Lower lobe of right lung (tissue), 2 donors: ENCODE measurements at regions not wholly inside any gene's neighbourhood (a gene's known extent, or its start where the extent isn't known, plus 50 kb on each side); places are given as distances from the start of the nearest gene placed in this dataset.
"Not testable (repeated sequence)": the region's sequence is repeated elsewhere in the genome, so short reads cannot be mapped to it uniquely, and the experiment has no call there.

Experiments
- ATAC-seq, 2 donors: fragments of 200-7000 bp; cut with Tn5 transposase; one replicate each; pipeline ENCODE4 v1.9.1; 2020 to 2022; ENCODE audit warnings: mild to moderate bottlenecking in 2 of 2, moderate library complexity in 2 of 2
- DNase-seq: peaks from one replicate; pipeline ENCODE4 v3.0.0-alpha.2; 2020
- H3K27ac ChIP-seq: fragments of 200-600 bp; one replicate; pipeline ENCODE4 v1.8.0; 2022
- H3K27me3 ChIP-seq: fragments of 200-600 bp; one replicate; pipeline ENCODE4 v1.8.0; 2022; ENCODE audit warnings: low read depth
- H3K36me3 ChIP-seq: fragments of 200-600 bp; one replicate; pipeline ENCODE4 v1.8.0; 2022; ENCODE audit warnings: mild to moderate bottlenecking
- H3K4me1 ChIP-seq: fragments of 200-600 bp; one replicate; pipeline ENCODE4 v1.8.0; 2022
- H3K4me3 ChIP-seq: fragments of 200-600 bp; one replicate; pipeline ENCODE4 v1.8.0; 2022; ENCODE audit warnings: mild to moderate bottlenecking
- H3K9me3 ChIP-seq: fragments of 200-600 bp; one replicate; pipeline ENCODE4 v1.8.0; 2022
- intact Hi-C: fragments of 100-400 bp; cut with DNase I; formaldehyde crosslinking; loops from one replicate; pipeline ENCODE4 v1.11.0; 2022
- TF ChIP-seq, protein P1 (sequence below): fragments of 200-600 bp; IDR thresholded peaks from one replicate; pipeline ENCODE4 v1.8.0; 2022; ENCODE audit warnings: antibody characterized with exemption, mild to moderate bottlenecking
- donor health status: DM: no; HTN: yes; CAD: no; lungs with severe emphysema.

DNA sequence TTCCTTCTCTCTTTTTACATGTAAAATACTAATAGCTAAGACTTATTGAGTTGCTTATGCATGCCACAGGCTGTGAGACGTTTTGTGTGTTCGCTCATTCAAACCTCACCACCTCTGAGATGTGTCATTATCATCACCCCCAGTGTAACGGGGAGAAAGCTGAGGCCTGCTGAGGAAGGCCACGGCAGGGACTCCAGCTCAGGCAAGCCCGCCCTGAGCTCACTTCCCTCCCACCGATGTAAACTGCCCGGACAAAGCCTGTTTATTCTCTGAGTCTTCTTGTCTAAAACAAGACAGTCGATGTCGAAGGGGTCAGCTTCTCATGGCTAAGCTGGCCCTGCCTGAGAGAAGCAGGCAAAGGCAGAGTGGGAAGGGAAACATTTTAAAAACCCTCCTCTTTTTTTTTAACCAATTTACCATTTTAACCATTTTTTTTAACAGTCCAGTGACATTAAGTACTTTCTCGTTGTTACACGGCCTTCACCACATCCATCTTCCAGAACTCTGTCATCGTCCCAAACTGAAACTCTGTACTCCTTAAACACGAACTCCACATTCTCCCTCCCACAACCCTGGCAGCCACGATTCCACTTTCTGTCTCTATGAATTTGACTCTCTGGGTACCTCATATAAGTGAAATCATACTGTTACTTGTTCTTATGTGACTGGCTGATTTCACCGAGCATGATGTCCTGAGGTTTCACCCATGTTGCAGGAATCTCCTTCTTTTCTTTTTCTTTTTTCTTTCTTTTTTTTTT, 204.8 kb upstream of the GALNT2 start:
- Histone ChIP-seq H3K27me3 (no peaks in the 10 kb centered on the region), H3K9me3 (no peaks in the 10 kb centered on the region), H3K36me3 (no peaks in the 10 kb centered on the region), H3K4me1 (no peaks in the 10 kb centered on the region), H3K27ac (no peak overlapping the region), H3K4me3 (no peak overlapping the region)
- intact Hi-C loops: no loop called here
- TF ChIP-seq, protein P1, sequence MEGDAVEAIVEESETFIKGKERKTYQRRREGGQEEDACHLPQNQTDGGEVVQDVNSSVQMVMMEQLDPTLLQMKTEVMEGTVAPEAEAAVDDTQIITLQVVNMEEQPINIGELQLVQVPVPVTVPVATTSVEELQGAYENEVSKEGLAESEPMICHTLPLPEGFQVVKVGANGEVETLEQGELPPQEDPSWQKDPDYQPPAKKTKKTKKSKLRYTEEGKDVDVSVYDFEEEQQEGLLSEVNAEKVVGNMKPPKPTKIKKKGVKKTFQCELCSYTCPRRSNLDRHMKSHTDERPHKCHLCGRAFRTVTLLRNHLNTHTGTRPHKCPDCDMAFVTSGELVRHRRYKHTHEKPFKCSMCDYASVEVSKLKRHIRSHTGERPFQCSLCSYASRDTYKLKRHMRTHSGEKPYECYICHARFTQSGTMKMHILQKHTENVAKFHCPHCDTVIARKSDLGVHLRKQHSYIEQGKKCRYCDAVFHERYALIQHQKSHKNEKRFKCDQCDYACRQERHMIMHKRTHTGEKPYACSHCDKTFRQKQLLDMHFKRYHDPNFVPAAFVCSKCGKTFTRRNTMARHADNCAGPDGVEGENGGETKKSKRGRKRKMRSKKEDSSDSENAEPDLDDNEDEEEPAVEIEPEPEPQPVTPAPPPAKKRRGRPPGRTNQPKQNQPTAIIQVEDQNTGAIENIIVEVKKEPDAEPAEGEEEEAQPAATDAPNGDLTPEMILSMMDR: no peak
- ATAC-seq: no peak
- DNase-seq: no peak

DNA sequence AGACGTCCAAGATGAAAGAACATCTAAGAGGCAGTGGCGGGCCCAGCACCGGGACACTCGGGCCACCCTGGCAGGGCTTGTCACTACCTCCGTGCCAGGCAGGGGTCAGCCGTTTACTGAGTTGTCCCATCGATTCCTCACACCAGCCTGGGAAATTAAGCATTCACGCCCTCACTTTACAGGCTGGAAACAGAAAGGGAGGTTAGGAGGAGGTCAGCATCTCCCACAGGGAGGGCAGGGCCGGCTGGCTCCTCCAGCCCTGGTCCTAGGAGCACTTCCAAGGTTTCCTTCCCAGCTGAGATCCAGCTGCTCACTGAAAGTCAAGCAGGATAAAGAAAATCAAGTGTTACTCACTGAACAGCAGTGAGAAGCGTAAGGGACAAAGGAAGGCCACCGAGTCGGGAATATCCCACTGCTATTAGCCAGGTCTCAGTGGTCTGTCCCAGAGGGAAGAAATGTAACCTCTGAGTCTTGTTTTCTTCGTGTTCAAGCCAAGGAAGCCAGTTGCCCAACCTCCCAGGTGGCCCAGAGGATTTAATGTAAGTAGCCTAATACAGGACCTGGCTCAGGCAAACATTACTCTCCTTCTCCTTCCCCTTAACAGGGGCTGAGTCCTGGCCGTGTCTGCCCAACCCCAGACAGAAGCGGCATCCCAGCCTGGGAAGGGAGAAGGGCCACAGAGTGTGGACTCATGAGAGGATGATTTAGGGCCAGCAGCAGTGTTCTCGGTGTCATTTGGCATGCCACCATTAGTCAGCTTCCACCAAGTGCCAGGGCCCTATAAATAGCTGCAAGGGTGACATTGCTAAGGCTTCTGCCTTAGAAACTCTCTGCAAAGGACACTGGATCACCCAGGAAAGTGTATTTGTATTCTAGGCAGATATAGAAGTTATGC, 203.1 kb upstream of the GALNT2 start:
- no peak overlapping the region for H3K27ac ChIP-seq
- H3K27me3 ChIP-seq: no peaks in the 10 kb centered on the region
- TF ChIP-seq, protein P1: no peak
- no peaks in the 10 kb centered on the region for H3K4me1 ChIP-seq
- intact Hi-C loops: no loop called here
- H3K9me3 ChIP-seq: no peaks in the 10 kb centered on the region
- H3K36me3 ChIP-seq: no peaks in the 10 kb centered on the region
- no peak for ATAC-seq
- DNase-seq: no peak
- no peak overlapping the region for H3K4me3 ChIP-seq

DNA sequence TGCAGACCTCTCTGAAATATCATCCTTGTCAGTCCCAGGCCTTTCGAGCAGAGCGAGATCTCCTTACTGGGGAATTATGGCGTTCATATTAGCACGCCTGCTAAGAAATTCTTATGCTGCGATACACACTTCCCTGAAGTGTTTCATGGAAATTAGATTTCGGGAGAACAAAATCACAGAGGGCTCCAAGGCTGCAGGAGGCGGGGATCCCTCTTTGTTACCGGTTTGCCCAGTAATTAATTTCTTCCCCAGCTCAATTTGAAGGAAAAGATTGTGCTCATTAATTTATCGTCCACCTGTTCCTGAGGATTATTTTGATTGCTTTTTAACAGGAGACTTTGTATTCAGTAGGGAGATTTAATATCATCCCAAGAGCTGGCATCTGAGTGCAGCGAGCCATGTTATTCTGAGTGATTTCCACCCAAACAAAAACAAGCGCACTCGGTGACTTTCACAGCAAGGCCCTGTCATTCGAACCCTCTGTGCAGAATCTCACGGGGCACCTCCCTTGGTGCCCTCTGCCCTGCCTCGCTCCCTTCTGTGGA, 202.3 kb upstream of the GALNT2 start:
- ATAC-seq: no peak
- Histone ChIP-seq H3K27ac (no peak overlapping the region), H3K4me3 (no peak overlapping the region), H3K27me3 (no peaks in the 10 kb centered on the region), H3K4me1 (no peaks in the 10 kb centered on the region), H3K36me3 (no peaks in the 10 kb centered on the region), H3K9me3 (no peaks in the 10 kb centered on the region)
- TF ChIP-seq, protein P1: no peak
- no peak for DNase-seq
- intact Hi-C loops: no loop called here

DNA sequence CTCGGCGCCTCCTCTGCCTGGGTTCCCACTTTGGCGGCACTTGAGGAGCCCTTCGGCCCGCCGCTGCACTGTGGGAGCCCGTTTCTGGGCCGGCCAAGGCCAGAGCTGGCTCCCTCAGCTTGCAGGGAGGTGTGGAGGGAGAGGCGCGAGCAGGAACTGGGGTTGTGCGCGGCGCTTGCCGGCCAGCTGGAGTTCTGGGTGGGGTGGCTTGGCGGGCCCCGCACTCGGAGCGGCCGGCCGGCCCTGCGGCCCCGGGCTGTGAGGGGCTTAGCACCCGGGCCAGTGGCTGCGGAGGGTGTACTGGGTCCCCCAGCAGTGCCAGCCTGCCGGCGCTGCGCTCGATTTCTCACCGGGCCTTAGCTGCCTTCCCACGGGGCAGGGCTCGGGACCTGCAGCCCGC, 201.7 kb upstream of the GALNT2 start:
- H3K27ac ChIP-seq, DNase-seq, H3K27me3 ChIP-seq, H3K9me3 ChIP-seq, ATAC-seq, H3K4me3 ChIP-seq, H3K36me3 ChIP-seq, H3K4me1 ChIP-seq, intact Hi-C loops: not testable (repeated sequence)

DNA sequence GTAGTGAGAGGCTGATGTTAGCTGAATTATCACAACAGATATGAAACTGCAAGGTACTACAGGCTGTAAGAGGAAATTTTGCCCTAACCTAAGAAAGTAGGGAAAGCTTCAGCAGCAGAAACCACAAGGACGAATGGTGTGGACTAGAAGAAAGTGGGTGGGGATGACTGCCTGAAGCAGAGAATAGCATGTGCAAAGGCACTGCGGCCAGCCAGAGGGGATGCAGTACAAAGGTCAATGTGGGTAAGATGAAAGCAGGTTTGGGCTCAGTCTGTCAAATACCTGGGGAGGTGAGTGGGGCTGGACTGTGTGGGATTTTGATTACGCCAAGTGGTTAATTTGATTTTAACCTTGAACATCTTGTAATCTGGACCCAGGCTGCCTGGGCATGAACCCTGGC, 199.3 kb upstream of the GALNT2 start:
- Histone ChIP-seq H3K4me1 (no peaks in the 10 kb centered on the region), H3K4me3 (no peak overlapping the region), H3K27me3 (no peaks in the 10 kb centered on the region), H3K36me3 (no peaks in the 10 kb centered on the region), H3K27ac (no peak overlapping the region), H3K9me3 (no peaks in the 10 kb centered on the region)
- TF ChIP-seq, protein P1: no peak
- no peak for DNase-seq
- intact Hi-C loops: no loop called here
- ATAC-seq: no peak
